GM12873 (cell line): ENCODE measurements at regions not wholly inside any gene's neighbourhood (a gene's known extent, or its start where the extent isn't known, plus 50 kb on each side); places are given as distances from the start of the nearest gene placed in this dataset.

Experiments
- CTCF ChIP-seq: IDR thresholded peaks from 2 replicates; pipeline ENCODE4 v1.5.1; 2012; ENCODE audit warnings: low read depth, mild to moderate bottlenecking, moderate library complexity, low read length, control low read depth; ENCODE audit not compliant: insufficient read depth; ENCODE audit errors: missing control alignments

DNA sequence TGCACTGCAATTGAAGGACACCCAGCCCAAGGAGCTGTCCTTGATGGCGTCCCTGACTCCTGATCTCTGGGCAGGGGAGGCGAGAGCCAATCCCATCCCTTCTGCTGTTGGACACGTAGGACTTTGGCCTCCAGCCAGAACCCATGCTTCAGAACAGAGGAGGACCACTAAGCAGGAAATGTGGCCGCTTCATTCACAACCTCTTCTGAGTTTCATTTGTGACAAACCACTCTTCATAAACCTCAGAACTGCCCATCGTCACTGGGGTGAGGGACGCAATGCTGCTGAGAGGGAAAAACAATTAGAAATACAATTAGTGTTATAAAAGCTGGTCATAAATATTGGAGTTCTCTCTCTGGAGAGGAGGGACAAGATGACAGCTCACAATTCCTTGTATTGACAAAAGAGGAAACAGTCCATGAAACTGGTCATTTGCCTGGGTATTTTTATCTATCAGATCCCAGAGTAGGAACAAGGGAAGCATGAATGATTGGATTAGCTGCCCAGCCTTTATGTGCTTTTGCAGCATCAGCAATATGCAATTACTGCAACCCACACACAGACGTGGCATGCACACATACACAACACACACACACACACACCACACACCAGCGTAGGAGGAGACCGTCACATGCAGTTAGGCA is 216.5 kb upstream of the CADM1 start:
- no peak for TF ChIP-seq CTCF

DNA sequence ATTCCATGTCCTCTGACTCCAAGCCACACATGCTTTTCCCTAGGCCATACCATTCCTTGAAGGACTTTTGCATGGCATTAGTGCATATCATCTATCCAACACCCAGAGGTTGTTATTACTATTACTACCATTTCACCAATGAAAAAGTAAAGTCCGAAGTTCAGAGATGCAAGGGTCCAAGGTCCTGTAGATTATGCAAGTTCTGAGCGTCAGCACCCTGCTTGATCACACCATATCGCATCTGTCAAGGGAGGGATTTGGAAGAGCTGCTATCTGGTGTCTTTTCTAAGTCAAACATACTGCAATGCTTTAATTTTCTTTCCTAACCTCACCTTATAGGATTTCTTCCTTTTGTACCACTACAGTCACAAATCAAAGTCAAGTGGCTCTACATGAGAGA is 214.7 kb upstream of the CADM1 start:
- no peak for TF ChIP-seq CTCF

DNA sequence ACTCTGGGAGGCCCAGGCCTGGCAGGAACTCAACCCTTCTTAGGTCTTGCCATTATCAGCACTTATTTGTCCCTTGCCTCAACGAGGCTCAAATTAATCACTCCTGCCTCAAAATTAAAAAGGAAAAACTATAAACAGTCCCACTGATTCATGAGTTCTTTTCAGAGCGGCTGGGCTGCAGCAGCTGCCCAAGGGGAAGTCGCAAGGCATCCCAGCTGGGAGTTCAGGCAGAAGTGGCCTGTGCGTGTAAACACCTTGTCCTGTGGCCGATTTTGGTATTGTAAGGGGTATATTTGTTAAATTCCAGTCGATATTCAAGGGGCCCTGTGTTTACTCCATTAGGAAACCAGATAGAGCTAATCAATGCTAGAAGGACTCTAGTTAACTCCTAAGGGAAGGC is 213.9 kb upstream of the CADM1 start:
- TF ChIP-seq CTCF: no peak

DNA sequence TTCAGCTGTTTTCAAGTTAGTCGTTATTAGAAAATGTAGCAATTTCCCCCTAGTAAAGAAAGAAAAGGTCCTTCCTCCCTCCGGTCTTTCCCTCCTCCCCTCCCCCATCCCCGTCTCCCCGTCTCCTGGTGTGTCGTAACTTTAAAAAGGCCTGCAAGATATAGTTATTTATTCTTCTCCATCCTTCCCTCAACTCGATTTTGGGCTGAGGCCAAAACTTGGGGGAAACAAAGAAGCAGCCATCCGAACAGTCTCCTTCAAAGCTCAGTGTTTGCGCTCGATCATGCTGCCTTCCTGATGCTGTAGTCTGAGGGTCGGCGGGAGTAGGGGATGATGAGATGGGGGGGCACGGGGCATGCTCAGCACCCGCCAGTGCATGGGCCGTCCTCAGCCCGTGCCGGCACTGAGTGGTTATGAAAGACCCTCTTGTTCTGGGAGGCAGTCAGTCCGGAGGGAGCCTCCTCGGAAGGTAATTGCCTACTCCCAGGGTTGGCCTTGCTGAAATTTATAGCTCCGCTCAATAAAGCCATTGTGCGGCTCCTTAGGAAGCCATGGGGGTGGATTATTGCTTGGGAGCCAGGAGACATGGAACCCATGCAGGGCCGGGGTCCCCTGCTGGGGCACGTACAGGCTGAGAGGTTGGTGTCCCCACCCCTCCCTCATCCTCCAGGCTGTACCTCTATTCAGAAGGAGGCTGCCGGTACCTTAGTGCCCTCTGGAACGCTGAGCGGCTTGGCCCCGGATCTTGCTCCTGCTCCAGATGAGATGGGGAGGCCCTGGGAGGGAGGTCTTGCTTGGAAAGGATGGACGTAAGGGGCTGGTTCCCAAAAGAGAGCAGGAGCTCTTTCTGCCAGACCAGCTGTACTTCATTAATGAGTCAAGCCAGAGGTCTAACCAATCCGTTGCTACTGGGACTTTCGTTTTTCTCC is 212.7 kb upstream of the CADM1 start:
- no peak for TF ChIP-seq CTCF

GRCh38 chr11:115716080-115716479 is 211.9 kb upstream of the CADM1 start:
- no peak for TF ChIP-seq CTCF

DNA sequence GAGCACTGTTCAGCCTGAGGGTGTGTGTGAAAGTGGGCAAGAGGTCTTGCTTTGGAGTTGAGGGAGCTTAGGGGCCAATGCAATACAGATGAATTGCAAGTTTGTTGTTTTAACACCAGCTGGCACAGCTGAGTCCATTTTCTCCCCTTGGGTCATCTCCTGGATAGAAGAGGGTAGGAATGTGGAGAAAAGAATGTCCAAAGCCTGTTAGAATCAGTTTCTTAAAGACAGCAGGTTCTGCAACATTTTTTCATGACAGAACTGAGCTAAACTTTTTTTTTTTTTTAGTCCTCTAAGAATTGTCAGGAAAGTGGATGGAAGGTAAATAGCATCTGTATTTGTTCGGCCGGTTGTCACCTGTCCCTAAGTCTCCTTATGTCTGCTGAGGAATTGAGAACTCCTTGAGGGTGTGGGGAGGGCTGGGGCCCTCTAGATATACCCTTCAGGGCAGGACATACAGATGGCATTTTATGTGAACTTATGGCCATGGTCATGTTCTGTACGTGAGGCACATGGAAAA is 211.1 kb upstream of the CADM1 start:
- TF ChIP-seq CTCF: no peak

- TF ChIP-seq CTCF: no peak
Observed at GRCh38 chr11:115712296-115712695, 208.1 kb upstream of the CADM1 start.
